Neural crest cell (in vitro differentiated cells): ENCODE measurements at regions not wholly inside any gene's neighbourhood (a gene's known extent, or its start where the extent isn't known, plus 50 kb on each side); places are given as distances from the start of the nearest gene placed in this dataset.
"Not testable (repeated sequence)": the region's sequence is repeated elsewhere in the genome, so short reads cannot be mapped to it uniquely, and the experiment has no call there.

Source experiments
- DNase-seq: peaks from one replicate; pipeline ENCODE4 v3.0.0; 2021; ENCODE audit warnings: low read depth, mixed read lengths, low spot score
- H3K27ac Mint-ChIP-seq: one replicate; pipeline ENCODE4 v1.8.0; 2021; ENCODE audit warnings: mild to moderate bottlenecking, mixed read lengths; ENCODE audit not compliant: unreplicated experiment
- H3K27me3 Mint-ChIP-seq: 2 replicates; pipeline ENCODE4 v1.8.0; 2021; ENCODE audit warnings: low read depth, mild to moderate bottlenecking, mixed read lengths
- H3K36me3 Mint-ChIP-seq: 2 replicates; pipeline ENCODE4 v1.8.0; 2021; ENCODE audit warnings: low read depth, mild to moderate bottlenecking, mixed read lengths
- H3K4me1 Mint-ChIP-seq: 2 replicates; pipeline ENCODE4 v1.8.0; 2021; ENCODE audit warnings: mixed read lengths
- H3K4me3 Mint-ChIP-seq: one replicate; pipeline ENCODE4 v1.8.0; 2021; ENCODE audit warnings: mild to moderate bottlenecking, mixed read lengths
- H3K9me3 Mint-ChIP-seq: 2 replicates; pipeline ENCODE4 v1.8.0; 2021; ENCODE audit warnings: mixed read lengths
- CTCF ChIP-seq: fragments of 200-600 bp; sonication (generic); conservative IDR thresholded peaks from 2 replicates; pipeline ENCODE4 v1.5.0; 2021; ENCODE audit warnings: antibody characterized with exemption, mild to moderate bottlenecking

- no peaks in the 10 kb centered on the region for H3K27me3 Mint-ChIP-seq
- H3K27ac Mint-ChIP-seq: no peak overlapping the region
- H3K4me1 Mint-ChIP-seq: peaks cover 13% of the 10 kb centered on the region
- no peak for TF ChIP-seq CTCF
- peaks cover 10% of the 10 kb centered on the region for H3K36me3 Mint-ChIP-seq
- peaks cover 8% of the 10 kb centered on the region for H3K9me3 Mint-ChIP-seq
- no peak overlapping the region for H3K4me3 Mint-ChIP-seq
- DNase-seq: no peak
These were observed 1308.9 kb upstream of the MAP3K7 start for GRCh38 chr6:91895599-91896285.

DNA sequence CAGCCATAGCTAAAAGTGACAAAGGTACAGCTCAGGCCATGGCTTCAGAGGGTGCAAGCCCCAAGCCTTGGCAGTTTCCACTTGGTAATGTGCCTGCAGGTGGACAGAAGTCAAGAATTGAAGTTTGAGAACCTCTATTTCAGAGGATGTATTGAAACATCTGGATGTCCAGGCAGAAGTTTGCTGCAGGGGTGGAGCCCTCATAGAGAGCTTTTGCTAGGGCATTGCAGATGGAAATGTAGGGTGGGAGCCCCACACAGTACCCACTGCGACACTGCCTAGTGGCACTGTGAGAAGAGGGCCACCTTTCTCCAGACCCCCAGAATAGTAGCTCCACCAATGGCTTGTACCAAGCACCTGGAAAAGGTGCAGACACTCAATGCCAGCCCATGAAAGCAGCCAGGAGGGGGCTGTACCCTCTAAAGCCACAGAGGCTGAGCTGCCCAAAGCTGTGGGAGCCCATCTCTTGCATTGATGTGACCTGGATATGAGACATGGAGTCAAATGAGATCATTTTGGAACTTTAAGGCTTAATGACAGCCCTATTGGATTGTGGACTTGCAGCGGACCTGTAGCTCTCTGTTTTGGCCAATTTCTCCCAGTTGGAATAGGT is 1299.4 kb upstream of the MAP3K7 start:
- peaks cover 23% of the 10 kb centered on the region for H3K36me3 Mint-ChIP-seq
- no peak for TF ChIP-seq CTCF
- no peaks in the 10 kb centered on the region for H3K4me1 Mint-ChIP-seq
- no peak overlapping the region for H3K27ac Mint-ChIP-seq
- H3K4me3 Mint-ChIP-seq: no peak overlapping the region
- no peak for DNase-seq
- H3K9me3 Mint-ChIP-seq: peaks cover 25% of the 10 kb centered on the region
- no peaks in the 10 kb centered on the region for H3K27me3 Mint-ChIP-seq

GRCh38 chr6:91881791-91882190 is 1294.9 kb upstream of the MAP3K7 start:
- H3K4me1 Mint-ChIP-seq, H3K27me3 Mint-ChIP-seq, H3K27ac Mint-ChIP-seq, H3K4me3 Mint-ChIP-seq, DNase-seq: not testable (repeated sequence)
- H3K36me3 Mint-ChIP-seq: peaks cover 17% of the 10 kb centered on the region
- peaks cover 16% of the 10 kb centered on the region for H3K9me3 Mint-ChIP-seq

GRCh38 chr6:91879386-91879995 is 1292.6 kb upstream of the MAP3K7 start:
- H3K4me1 Mint-ChIP-seq: no peaks in the 10 kb centered on the region
- no peak for TF ChIP-seq CTCF
- peaks cover 4% of the 10 kb centered on the region for H3K36me3 Mint-ChIP-seq
- no peaks in the 10 kb centered on the region for H3K27me3 Mint-ChIP-seq
- no peak overlapping the region for H3K4me3 Mint-ChIP-seq
- peaks cover 5% of the 10 kb centered on the region for H3K9me3 Mint-ChIP-seq
- DNase-seq: no peak
- no peak overlapping the region for H3K27ac Mint-ChIP-seq

GRCh38 chr6:91877994-91878393 is 1291.1 kb upstream of the MAP3K7 start:
- TF ChIP-seq CTCF: no peak
- Mint-ChIP-seq H3K9me3 (no peaks in the 10 kb centered on the region), H3K27ac (no peak overlapping the region), H3K36me3 (no peaks in the 10 kb centered on the region), H3K27me3 (no peaks in the 10 kb centered on the region), H3K4me1 (no peaks in the 10 kb centered on the region), H3K4me3 (no peak overlapping the region)
- DNase-seq: no peak

- TF ChIP-seq CTCF: no peak
- H3K27ac Mint-ChIP-seq: no peak overlapping the region
- no peak for DNase-seq
- no peaks in the 10 kb centered on the region for H3K9me3 Mint-ChIP-seq
- H3K4me1 Mint-ChIP-seq: no peaks in the 10 kb centered on the region
- H3K36me3 Mint-ChIP-seq: no peaks in the 10 kb centered on the region
- H3K27me3 Mint-ChIP-seq: no peaks in the 10 kb centered on the region
- no peak overlapping the region for H3K4me3 Mint-ChIP-seq
These were observed 1288.1 kb upstream of the MAP3K7 start for GRCh38 chr6:91874971-91875370.
